Suprapubic skin (tissue), 4 donors: ENCODE measurements at regions not wholly inside any gene's neighbourhood (a gene's known extent, or its start where the extent isn't known, plus 50 kb on each side); places are given as distances from the start of the nearest gene placed in this dataset.

Experiments
- EP300 ChIP-seq: sonication (generic); formaldehyde crosslinking; IDR thresholded peaks from one replicate; pipeline ENCODE4 v1.6.1; 2017; ENCODE audit warnings: antibody characterized with exemption
- POLR2A ChIP-seq, 2 donors: fragments of 450-650 bp; IDR thresholded peaks; one replicate each; pipeline ENCODE4 v1.6.1; 2017; ENCODE audit warnings: antibody characterized with exemption in 2 of 2, mild to moderate bottlenecking in 2 of 2, moderate library complexity in 2 of 2
- POLR2AphosphoS5 ChIP-seq, 3 donors: sonication (generic); formaldehyde crosslinking; IDR thresholded peaks; one replicate each; pipeline ENCODE4 v1.6.1; 2017; ENCODE audit warnings: antibody characterized with exemption in 3 of 3
- TF ChIP-seq, protein P1 (sequence below), 2 donors: fragments of 200-600 bp in 1 of 2; fragments of 450-650 bp in 1 of 2; sonication (generic) in 1 of 2; IDR thresholded peaks; one replicate each; pipeline ENCODE4 v1.5.1; 2016 to 2019; ENCODE audit warnings: antibody characterized with exemption in 2 of 2, mild to moderate bottlenecking in 1 of 2, moderate library complexity in 1 of 2

DNA sequence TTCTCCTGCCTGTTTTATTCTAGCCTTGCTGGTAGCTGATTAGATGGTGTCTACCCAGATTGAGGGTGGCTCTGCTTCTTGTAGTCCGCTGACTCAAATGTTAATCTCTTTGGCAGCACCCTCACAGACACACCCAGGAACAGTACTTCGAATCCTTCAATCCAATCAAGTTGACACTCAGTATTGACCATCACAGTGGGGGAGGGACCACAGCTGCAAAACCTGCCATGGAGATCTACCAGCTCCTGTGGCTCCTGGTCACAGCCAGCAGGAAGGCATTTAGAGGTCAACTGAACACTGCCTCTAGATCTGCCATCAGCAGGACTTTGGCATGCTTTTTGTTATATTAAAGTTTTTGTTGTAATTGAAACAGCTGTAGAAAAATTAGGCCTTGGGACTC is 146.9 kb downstream of the RWDD3 start:
- no peak for TF ChIP-seq POLR2A (IDR thresholded peaks at IDR 0.05)
- TF ChIP-seq, protein P1, sequence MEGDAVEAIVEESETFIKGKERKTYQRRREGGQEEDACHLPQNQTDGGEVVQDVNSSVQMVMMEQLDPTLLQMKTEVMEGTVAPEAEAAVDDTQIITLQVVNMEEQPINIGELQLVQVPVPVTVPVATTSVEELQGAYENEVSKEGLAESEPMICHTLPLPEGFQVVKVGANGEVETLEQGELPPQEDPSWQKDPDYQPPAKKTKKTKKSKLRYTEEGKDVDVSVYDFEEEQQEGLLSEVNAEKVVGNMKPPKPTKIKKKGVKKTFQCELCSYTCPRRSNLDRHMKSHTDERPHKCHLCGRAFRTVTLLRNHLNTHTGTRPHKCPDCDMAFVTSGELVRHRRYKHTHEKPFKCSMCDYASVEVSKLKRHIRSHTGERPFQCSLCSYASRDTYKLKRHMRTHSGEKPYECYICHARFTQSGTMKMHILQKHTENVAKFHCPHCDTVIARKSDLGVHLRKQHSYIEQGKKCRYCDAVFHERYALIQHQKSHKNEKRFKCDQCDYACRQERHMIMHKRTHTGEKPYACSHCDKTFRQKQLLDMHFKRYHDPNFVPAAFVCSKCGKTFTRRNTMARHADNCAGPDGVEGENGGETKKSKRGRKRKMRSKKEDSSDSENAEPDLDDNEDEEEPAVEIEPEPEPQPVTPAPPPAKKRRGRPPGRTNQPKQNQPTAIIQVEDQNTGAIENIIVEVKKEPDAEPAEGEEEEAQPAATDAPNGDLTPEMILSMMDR (IDR thresholded peaks at IDR 0.05): no peak
- no peak for TF ChIP-seq EP300
- TF ChIP-seq POLR2AphosphoS5 (IDR thresholded peaks at IDR 0.05): no peak
